Inflammatory macrophage treated with lipopolysaccharide for 1 hour (primary cell): ENCODE measurements at regions not wholly inside any gene's neighbourhood (a gene's known extent, or its start where the extent isn't known, plus 50 kb on each side); places are given as distances from the start of the nearest gene placed in this dataset.

Source experiments
- DNase-seq, 2 donors: peaks; one replicate each; pipeline ENCODE4 v3.0.0-alpha.2; 2020 to 2022

DNA sequence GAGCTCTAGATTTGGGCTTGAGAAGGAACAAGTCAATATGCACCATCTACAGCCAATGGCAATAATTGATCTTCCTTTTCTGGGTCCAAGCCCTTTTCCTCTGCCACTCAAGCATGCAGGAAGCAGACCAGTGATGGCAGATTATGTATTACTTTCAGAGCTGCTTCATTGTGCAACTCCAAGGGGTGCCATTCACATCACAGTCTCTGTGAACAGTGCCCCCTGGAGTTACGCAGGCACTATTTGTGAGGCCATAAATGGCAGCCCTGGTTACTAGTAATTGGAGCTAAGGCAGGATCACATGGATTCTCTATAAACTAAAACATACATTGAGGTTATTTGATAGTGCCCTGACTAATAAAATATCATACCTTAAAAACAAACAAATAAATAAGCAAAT, 313.4 kb upstream of the SLC7A11 start:
- peak in 1 of 2 donors; percentile 9 for DNase-seq

DNA sequence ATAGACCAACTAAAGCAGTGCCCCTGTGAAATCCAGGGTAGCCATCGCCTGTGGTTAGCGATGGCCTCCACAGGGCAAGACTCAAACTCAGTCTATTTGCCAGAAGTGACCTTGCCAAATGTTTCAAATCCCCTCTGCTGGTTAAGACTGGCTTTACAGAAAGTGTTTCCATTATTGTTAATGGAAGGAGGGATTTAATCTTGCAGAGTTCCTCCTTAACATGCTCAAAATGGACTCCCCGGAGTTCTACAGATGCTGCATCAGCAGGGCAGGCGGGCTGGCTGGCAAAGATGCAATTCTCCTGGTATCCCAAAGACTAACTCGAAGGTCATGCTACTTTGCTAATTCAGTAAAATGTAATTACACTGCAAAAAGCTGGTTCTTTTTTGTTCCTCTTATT, 313.0 kb upstream of the SLC7A11 start:
- no peak for DNase-seq

DNA sequence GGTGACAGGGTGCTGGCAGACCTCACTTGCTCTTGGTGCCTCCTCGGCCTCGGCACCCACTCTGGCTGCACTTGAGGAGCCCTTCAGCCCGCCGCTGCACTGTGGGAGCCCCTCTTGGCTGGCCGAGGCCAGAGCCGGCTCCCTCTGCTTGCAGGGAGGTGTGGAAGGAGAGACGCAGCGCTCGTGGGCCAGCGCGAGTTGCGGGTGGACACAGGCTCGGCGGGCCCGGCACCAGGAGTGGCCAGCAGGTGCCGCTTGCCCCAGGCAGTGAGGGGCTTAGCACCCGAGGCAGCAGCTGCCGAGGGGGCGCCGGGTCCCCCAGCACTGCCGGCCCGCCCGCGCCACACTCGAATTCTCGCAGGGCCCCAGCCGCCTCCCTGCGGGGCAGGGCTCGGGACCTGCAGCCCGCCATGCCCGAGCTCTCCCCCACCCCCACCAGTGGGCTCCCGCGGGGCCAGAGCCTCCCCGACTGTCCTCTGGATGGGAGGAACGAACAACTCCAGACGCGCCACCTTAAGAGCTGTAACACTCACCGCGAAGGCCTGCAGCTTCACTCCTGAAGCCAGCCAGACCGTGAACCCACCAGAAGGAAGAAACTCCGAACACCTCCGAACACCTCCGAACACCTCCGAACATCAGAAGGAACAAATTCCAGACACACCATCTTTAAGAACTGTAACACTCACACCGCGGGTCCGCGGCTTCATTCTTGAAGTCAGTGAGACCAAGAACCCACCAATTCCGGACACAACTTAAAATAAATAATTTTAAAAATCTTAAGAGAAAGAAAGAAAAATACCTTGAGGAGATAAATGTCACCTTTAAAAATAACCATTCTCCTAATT, 311.1 kb upstream of the SLC7A11 start:
- DNase-seq: no peak

DNA sequence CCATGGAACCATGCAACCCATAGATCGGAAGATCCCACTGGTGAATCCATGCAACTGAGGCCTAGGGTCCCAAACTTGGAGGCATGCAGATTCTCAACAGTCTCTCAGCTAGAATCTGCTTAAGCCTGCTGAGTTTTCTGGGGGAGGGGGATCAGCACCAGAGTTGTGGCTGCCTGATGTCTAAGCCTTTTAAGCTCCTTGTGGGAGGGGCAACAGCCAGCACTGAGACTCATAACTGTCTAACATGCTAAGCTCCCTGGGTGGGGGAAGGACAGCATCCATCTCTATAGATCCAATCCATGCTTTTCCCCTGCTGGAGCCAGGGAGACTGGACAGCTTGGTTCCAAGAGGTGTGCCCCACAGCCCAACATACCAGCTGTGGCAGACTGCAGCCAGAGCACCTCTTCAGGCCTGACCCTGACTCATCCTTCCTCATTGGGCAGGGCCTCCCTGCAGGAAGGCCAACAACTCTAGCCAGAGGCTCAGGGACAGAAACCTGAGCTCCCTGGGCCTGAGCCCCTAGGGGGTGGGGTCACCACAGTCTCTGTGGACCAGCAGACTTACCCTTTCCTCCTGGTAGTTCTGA, 300.1 kb upstream of the SLC7A11 start:
- DNase-seq: no peak

DNA sequence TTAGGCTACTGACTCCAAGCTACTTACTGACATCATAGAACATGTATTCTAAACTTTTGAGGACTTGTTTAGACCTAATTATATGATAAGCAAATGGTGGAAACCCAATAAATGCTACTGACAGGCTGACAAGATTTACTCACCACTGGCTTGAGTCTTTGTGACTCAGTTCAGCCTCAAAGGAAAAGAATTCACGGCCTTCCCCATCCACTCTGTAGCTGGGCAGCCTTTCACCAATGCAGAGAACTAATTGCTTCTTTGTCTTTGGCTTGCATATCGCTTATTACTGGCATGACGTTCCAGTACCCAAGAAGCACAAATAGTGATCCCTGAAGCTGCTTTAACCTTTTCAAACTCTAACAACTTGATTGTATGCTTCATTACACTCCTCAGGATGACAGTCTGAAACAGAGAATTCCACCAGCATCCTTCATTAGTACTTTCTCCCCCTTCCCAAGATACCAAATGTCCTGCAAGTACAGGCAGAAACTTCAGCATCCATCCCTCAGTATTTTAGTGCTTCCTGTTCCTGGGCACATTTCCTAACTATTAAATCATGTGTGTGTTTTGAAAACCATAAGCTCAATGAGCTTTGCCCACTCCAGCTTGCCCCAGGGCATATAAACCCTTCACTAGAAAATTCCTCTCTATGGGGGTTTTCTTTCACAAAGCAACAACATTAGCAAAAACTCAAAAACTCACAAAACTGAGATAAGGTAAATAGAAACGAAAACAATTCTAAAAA, 298.1 kb upstream of the SLC7A11 start:
- DNase-seq: no peak

DNA sequence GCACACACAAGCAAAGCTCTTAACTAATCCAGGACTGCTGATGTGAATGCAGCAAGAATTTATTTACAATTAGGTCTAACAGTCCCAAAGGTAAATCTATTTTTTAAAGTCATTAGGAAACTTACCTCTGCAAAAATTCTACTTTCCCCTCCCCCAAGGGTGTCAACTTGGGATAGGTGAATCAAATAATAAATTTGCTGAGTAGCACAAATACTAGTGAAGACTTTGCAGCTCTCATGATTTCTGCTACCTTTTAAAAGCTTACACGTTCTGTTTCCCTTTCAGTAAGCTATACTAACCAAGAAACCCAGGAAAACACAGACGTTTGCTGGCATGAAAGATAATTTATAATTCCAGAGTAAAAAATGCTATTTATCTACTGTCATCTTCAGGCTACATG, 296.6 kb upstream of the SLC7A11 start:
- no peak for DNase-seq

DNA sequence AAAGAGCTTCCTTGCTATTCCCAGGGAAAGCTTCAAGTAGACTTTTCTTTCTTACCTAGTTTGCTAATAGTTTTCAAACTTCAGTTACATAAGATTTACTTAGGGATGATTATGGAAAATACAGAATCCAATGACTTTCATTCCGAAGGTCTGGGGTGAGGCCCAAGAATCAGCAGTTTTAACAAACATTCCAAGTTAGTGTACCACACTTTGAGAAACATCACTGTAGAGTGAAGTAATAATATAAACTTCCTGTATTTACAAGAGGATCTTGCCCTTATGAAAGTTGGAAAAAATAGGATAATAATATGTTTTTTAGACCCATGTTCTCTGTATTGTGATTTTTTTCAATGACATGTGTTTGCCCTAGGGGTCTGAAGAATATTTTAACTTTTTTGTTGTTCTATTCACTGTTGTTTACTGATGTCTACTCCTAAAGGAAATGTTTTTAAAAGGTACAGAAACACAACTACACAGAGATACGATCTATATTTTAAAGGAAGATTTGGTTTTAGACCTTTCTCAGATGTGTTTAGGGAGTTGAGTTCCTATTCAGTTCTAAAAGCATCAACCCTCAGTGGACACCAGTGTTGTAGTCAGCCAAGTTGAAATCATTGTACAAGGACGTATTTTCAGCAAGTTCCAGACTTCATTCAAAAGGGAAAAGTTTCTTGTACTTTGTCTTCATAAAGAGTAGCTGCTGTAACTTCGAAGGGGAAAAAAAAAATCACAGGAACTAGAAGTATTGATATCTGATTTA, 295.8 kb upstream of the SLC7A11 start:
- DNase-seq: no peak

DNA sequence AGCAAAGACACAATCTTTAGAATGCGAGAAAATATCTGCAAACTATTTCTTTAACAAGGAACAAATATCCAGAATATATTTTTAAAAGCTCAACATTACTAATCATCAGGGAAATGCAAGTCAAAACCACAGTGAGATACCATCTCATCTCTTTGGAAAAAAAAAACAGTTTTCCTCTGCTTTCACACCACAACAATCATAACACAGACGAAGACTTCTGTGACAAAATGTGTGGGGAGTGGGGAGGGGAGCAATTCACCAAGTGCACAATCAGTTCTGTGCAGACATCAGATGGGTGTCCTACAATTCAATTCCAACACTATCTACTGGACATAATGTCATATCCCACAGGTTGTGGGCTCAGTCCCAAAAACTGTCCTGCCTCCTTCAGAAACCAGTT, 293.2 kb upstream of the SLC7A11 start:
- DNase-seq: no peak

DNA sequence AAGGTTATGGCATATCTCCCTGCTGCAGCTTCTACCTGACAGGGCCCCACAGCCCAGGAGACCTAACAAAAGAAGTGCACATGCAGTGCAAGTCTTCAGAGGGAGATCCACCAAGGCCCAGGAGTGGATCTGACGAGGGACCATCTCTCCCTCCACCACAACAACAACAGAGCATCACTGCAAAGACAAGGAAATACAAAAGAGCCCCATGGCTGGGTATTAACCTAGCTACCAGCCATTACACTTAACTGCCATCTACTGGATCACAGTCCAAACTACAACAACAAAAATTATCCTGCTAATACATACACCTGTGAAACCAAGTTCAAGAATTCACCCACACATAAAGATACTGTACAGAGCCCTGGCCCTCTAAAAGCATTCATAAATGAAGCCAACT, 280.2 kb upstream of the SLC7A11 start:
- peak; percentile 9 to 44 for DNase-seq

DNA sequence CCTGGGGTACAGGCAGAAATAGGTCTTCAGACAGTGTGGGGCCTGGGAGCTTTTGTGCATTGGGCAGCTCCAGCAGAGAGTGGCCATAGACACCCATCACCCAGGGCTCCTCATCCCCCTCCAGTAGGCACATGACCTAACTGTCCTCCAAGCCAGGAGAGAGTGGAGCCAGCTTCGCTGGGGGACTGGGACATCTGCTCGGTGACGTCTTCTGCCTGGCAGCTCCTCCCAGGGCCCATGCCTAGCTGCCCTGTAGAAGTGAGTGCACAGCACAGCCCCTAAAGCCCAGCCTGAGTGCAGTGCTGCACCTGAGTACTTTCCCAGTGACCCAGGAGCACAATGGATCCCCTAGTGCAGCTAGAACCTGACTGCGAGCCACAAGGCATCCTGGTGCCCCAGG, 279.7 kb upstream of the SLC7A11 start:
- DNase-seq: no peak

DNA sequence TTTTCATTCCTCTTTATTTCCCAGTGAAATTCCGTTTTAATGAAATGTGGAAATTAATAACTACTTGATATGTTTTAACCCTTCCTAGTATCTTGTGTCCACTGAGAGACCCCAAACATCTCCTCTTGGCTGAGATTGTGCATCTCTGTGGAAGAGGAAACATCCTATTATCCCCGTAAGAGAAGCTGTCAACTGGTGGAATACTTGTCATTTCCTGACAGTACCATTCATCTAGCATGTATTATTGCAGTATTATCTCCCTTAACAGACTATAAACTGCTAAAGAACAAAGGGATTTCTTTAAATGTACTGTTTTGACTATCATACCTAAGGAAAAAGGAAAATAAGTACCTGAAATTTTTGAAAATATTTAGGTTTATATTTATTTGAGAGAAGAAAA, 277.3 kb upstream of the SLC7A11 start:
- no peak for DNase-seq

DNA sequence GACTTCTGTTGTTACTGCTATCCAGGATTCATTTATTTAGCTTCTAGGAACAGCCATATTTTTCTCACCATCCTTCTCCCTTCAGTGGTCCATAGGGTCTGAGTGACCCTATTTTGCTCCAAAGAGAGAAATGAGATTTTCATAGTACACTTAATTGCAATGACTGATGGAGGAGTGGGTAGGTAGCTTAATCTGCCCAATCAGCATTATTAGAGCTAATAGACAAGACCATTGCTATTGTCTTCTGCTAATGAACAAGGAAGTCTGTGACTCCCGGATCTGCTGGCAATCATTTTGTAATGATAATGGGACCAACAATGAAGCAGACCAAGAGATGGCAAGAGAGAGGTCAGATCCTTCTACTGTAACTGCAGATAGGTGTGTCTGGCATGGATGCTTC, 271.4 kb upstream of the SLC7A11 start:
- no peak for DNase-seq

DNA sequence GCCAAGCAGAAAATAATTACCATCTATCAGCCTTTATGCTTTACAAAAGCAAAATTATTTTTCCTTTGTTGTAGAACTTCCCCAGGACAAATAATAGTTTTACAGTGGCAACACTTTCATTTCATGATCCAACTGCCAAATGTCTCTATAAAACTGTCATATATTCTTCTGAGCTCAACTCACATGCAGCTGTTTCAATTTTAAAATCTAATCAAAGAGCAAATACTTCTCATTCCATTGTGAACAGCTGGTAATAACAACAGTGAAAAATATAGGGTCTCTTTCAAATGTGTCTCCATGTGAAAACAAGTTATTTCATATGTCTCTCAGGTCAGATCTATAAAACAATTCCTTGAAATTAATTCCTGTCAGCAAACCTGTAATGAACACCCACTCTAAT, 270.6 kb upstream of the SLC7A11 start:
- no peak for DNase-seq

DNA sequence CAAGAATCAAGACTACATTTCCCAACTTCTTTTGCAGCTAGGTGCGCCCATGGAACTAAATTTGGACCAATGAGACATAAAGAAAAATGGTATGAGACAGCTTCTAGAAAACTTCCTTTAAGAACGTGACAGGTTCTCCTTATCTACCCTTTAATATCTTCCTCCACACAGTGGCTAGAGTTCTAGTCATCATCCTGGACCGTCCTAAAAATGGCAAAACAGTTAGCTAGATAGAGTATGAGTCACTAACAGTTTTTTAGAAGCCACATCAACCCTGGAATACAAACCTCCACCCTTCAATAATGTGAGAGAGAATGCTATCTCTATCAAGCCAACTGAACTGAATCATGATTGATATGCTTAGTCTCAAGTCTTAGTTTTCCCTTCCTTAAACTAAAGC, 267.9 kb upstream of the SLC7A11 start:
- DNase-seq: no peak

DNA sequence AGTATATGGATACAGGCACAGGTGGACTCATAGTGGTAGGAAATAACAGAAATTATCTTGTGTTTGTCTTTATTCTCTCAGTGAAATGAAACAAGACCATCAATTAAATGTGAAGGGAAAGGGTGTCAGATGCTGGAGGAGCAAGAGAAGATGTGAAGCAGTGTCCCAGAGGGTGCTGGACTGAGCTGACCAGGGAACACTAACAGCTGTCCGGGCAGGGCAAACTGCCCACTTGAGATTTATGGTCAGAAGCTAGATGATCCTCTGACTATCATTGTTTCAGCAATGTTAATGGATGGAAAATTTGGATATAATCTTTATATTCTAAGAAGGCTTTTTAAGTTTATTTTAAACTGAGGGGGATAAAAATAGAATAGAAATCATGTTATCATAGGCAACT, 267.2 kb upstream of the SLC7A11 start:
- no peak for DNase-seq

DNA sequence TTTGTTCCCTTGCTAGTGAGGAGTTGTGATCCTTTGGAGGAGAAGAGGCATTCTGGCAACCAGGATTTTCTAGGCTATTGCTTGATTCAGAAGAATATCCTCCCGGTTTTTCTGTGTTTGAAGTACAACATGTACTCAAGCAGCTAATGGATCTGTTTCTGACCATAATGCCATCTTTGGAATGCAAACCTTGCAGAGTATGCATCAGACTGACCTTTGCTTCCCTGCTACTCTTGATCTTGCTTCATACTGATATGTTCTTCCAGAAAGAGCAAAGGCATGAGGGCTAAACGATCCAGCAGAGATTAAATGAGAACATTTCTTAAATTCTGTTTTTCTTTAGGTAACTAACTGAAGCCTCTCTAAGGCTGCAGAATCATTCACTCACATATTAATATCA, 265.4 kb upstream of the SLC7A11 start:
- DNase-seq: no peak

DNA sequence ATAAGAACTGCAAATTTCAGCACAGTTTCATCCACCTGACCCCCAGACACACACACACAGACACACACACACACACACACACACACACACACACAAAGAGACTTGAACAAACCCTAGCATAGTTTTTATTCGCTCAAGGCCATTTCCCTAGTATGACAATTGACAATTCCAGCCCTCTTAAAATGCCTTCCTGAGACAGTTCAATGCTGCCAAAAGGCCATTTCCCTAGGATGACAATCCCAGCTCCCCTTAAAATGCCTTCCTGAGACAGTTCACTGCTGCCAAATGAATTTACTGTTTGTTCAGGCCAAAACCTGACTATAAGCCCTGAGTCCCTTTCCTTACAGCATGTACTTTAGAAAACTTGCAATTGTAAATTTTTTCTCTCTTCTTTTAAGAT, 259.5 kb upstream of the SLC7A11 start:
- no peak for DNase-seq

DNA sequence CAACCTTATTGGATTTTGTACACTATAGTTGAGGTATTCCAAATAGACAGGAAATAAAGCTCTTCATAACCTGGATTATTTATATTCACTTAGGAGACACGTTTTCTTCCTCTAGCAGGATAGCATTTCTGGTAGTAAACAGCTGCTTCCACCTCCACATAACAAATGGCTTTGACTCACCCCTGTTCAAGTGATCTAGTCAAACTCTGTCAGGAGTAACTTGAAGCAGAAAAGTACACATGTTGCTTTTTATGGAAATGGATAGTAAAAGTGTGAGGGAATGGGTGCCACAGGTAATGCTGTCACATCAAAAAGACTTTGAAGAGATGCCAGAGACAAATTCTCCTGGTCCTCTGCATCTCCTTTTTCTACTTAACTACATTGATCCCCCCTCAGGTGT, 258.7 kb upstream of the SLC7A11 start:
- DNase-seq: no peak

DNA sequence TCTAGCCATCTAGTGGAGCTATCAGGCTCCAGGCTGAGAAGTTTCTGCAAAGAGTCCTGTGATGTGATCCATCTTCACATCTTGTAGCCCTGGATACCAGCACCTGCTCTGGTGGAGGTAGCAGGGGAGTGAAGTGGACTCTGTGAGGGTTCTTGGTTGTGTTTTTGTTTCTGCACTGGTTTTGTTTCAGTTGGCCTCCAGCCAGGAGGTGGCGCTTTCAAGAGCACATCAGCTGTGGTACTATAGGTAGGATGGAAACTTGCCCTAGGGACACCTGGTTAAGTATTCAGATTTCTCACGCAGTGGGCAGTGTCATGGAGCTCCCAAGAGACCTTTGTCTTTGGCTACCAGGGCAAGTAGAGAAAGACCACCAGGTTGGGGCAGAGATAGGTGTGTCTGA, 257.5 kb upstream of the SLC7A11 start:
- DNase-seq: no peak

DNA sequence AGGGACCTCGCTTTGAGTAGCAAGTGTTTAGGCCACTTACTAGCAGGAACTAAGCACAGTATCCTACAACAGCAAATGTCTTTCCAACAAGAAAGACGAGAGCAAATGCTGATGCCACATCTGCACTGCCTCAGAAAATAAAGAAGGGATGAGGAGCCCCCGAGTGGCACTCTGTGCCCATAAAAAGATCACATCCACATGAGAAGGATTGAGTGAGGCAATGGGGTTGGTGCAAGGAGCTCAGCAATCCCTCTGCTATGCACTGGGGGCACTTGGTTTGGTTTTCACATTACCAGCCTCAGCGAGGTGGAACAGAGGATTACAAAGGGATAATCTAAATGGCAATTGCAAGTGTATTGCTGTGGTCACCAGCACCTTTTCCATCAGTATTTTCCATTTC, 252.8 kb upstream of the SLC7A11 start:
- DNase-seq: peak; percentile 63 to 69

DNA sequence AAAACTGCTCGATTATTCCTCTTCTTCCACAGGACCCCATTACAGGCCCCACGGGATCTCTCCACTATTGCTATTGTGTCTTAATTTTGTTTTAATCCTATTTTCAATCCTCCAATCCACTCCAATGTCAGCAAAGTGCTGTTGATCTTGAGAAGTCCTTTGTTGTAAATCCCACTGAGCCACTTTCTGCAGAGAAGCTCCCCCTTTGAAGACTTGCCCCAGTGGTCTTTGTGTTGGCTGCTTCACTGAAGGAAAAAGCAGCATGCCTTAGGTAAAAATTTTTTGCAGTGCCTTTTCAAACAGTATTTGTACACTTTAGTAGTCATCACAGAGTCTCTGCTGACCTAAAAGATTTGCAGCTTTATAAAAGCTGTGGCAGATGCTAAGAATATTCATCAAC, 252.0 kb upstream of the SLC7A11 start:
- no peak for DNase-seq

DNA sequence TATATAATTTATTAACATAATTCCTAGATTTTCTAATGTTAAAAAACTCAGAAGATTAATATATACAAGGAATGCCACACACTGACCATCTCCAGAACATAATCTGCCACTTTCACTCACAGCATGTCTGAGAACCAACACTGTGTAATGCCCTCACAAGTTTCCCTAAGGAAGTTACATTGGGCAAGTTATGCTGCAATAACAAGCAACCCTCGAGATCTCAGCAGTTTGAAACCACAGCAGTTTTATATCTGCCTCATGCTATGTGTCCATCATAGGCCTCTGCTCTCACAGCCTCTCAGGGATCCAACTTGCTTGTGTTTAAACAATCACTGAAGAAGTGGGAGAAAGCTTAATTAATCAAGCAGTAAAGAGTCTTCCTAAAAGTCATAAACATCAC, 250.0 kb upstream of the SLC7A11 start:
- DNase-seq: peak; percentile 43 to 59

DNA sequence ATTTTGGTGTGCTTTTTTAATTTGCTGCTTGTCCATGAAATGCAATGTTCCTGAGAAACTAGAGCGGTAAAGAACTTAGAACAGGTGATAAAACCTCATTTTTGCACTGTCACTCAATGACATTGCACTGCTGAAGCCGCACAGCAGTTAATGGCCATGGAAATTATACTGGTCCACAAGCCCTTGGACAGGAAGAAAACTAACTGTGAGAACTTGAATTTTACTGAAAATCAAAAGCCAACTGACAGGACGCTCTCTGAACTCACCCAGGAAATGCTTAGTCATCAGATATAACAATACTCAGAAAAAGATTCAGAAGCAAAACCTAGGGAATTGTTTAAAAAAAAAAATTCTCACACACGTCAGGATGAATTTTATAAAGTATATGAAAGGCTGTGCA, 246.4 kb upstream of the SLC7A11 start:
- no peak for DNase-seq
